ENCODE measurements at regions not wholly inside any gene's neighbourhood (a gene's known extent, or its start where the extent isn't known, plus 50 kb on each side); places are given as distances from the start of the nearest gene placed in this dataset.
"Not testable (repeated sequence)": the region's sequence is repeated elsewhere in the genome, so short reads cannot be mapped to it uniquely, and the experiment has no call there.

GRCh38 chr9:65422966-65423690 is 138.1 kb upstream of the FOXD4L5 start:
- DNase-seq (ENCODE audit: extremely low read depth, low read depth): not testable (repeated sequence)

- DNase-seq (ENCODE audit: extremely low read depth, low read depth): not testable (repeated sequence)
Observed at GRCh38 chr9:65421486-65421885, 136.5 kb upstream of the FOXD4L5 start.

GRCh38 chr9:65420771-65421170 is 135.8 kb upstream of the FOXD4L5 start:
- DNase-seq (ENCODE audit: extremely low read depth, low read depth): no peak

- DNase-seq (ENCODE audit: extremely low read depth, low read depth): not testable (repeated sequence)
Observed at GRCh38 chr9:65418966-65419365, 134.0 kb upstream of the FOXD4L5 start.

GRCh38 chr9:65416948-65417347 is 131.9 kb upstream of the FOXD4L5 start:
- DNase-seq (ENCODE audit: extremely low read depth, low read depth): not testable (repeated sequence)

GRCh38 chr9:65414249-65414648 is 129.2 kb upstream of the FOXD4L5 start:
- not testable (repeated sequence) for DNase-seq (ENCODE audit: extremely low read depth, low read depth)

GRCh38 chr9:65413371-65413770 is 128.4 kb upstream of the FOXD4L5 start:
- DNase-seq (ENCODE audit: extremely low read depth, low read depth): not testable (repeated sequence)

GRCh38 chr9:65411901-65412300 is 126.9 kb upstream of the FOXD4L5 start:
- DNase-seq (ENCODE audit: extremely low read depth, low read depth): no peak

GRCh38 chr9:65411336-65411735 is 126.3 kb upstream of the FOXD4L5 start:
- DNase-seq (ENCODE audit: extremely low read depth, low read depth): no peak

GRCh38 chr9:65410926-65411325 is 125.9 kb upstream of the FOXD4L5 start:
- DNase-seq (ENCODE audit: extremely low read depth, low read depth): no peak

- DNase-seq (ENCODE audit: extremely low read depth, low read depth): no peak
Observed at GRCh38 chr9:65409471-65409980, 124.5 kb upstream of the FOXD4L5 start.

- not testable (repeated sequence) for DNase-seq (ENCODE audit: extremely low read depth, low read depth)
Observed at GRCh38 chr9:65408806-65409205, 123.8 kb upstream of the FOXD4L5 start.

GRCh38 chr9:65406625-65407024 is 121.6 kb upstream of the FOXD4L5 start:
- not testable (repeated sequence) for DNase-seq (ENCODE audit: extremely low read depth, low read depth)

GRCh38 chr9:65405766-65406165 is 120.8 kb upstream of the FOXD4L5 start:
- not testable (repeated sequence) for DNase-seq (ENCODE audit: extremely low read depth, low read depth)

- DNase-seq (ENCODE audit: extremely low read depth, low read depth): no peak
Observed at GRCh38 chr9:65405253-65405652, 120.2 kb upstream of the FOXD4L5 start.

GRCh38 chr9:65404232-65405006 is 119.4 kb upstream of the FOXD4L5 start:
- DNase-seq (ENCODE audit: extremely low read depth, low read depth): no peak

GRCh38 chr9:65403721-65404120 is 118.7 kb upstream of the FOXD4L5 start:
- no peak for DNase-seq (ENCODE audit: extremely low read depth, low read depth)

- DNase-seq (ENCODE audit: extremely low read depth, low read depth): not testable (repeated sequence)
Observed at GRCh38 chr9:65403072-65403471, 118.1 kb upstream of the FOXD4L5 start.

GRCh38 chr9:65402206-65402870 is 117.3 kb upstream of the FOXD4L5 start:
- DNase-seq (ENCODE audit: extremely low read depth, low read depth): not testable (repeated sequence)

GRCh38 chr9:65401456-65402045 is 116.5 kb upstream of the FOXD4L5 start:
- DNase-seq (ENCODE audit: extremely low read depth, low read depth): not testable (repeated sequence)

GRCh38 chr9:65400886-65401285 is 115.9 kb upstream of the FOXD4L5 start:
- DNase-seq (ENCODE audit: extremely low read depth, low read depth): no peak
